SK-N-SH (cell line): ENCODE measurements at regions not wholly inside any gene's neighbourhood (a gene's known extent, or its start where the extent isn't known, plus 50 kb on each side); places are given as distances from the start of the nearest gene placed in this dataset.

Experiments used
- CTCF ChIA-PET: fragments of 300-600, 350-600 bp; formaldehyde crosslinking; extraction: SDS; loops from one replicate; lab custom pipeline; 2021; lab: Yijun Ruan, JAX
- POLR2A ChIA-PET: fragments of 350-600 bp; sonication (Branson Sonifier 250); formaldehyde crosslinking; extraction: SDS; loops from one replicate; lab custom pipeline; 2020; ENCODE audit warnings: antibody characterized with exemption, inconsistent platforms; lab: Yijun Ruan, JAX
- DNase-seq: peaks from one replicate; pipeline ENCODE4 v3.0.0; 2012
- H2AFZ ChIP-seq: fragments of 200-600 bp; sonication (generic); 2 replicates; pipeline ENCODE4 v1.8.1; 2016; ENCODE audit warnings: antibody characterized with exemption, mild to moderate bottlenecking, low read depth
- H3F3A ChIP-seq: fragments of 200-600 bp; sonication (generic); replicated peaks from 2 replicates; pipeline ENCODE3; 2016; ENCODE audit warnings: antibody characterized with exemption, mild to moderate bottlenecking; ENCODE audit not compliant: insufficient read depth
- H3K27ac ChIP-seq, 2 experiments: fragments of 200-500 bp in 1 of 2; fragments of 200-600 bp in 1 of 2; sonication (Bioruptor generic) in 1 of 2; sonication (generic), shearing (Covaris generic) in 1 of 2; 2 replicates each; pipeline versions ENCODE4 v1.5.1 to v1.6.1; 2014 to 2016; ENCODE audit warnings: low read depth in 2 of 2, inconsistent platforms in 1 of 2, low read length in 1 of 2, mild to moderate bottlenecking in 1 of 2, mixed read lengths in 1 of 2
- H3K27me3 ChIP-seq: fragments of 200-600 bp; sonication (generic), shearing (Covaris generic); 2 replicates; pipeline ENCODE4 v1.6.1; 2016; ENCODE audit warnings: mixed run types; ENCODE audit not compliant: insufficient read depth
- H3K36me3 ChIP-seq, 2 experiments: fragments of 200-500 bp in 1 of 2; fragments of 200-600 bp in 1 of 2; sonication (Bioruptor generic) in 1 of 2; sonication (generic) in 1 of 2; replicated peaks in 1 of 2; 2 replicates each; pipeline versions ENCODE3 to v1.5.1; 2014 to 2016; ENCODE audit warnings: low read length in 1 of 2, mild to moderate bottlenecking in 1 of 2; ENCODE audit not compliant: insufficient read depth in 2 of 2, control insufficient read depth in 1 of 2
- H3K4me1 ChIP-seq, 2 experiments: fragments of 200-500 bp in 1 of 2; fragments of 200-600 bp in 1 of 2; sonication (Bioruptor generic) in 1 of 2; sonication (generic), shearing (Covaris generic) in 1 of 2; 2 replicates each; pipeline versions ENCODE4 v1.5.1 to v1.6.1; 2014 to 2016; ENCODE audit warnings: low read depth in 1 of 2, low read length in 1 of 2, mixed run types in 1 of 2; ENCODE audit not compliant: insufficient read depth in 2 of 2, control insufficient read depth in 1 of 2
- H3K4me2 ChIP-seq: fragments of 200-600 bp; sonication (generic), shearing (Covaris generic); 2 replicates; pipeline ENCODE4 v1.6.1; 2017; ENCODE audit warnings: mixed run types
- H3K4me3 ChIP-seq, 2 experiments: fragments of 200-500 bp in 1 of 2; fragments of 200-600 bp in 1 of 2; sonication (Bioruptor generic) in 1 of 2; sonication (generic), shearing (Covaris generic) in 1 of 2; 2 replicates each; pipeline versions ENCODE4 v1.5.1 to v1.8.1; 2014 to 2016; ENCODE audit warnings: low read depth in 2 of 2, inconsistent platforms in 1 of 2, low read length in 1 of 2, mild to moderate bottlenecking in 1 of 2, mixed read lengths in 1 of 2, moderate library complexity in 1 of 2
- H3K79me2 ChIP-seq: fragments of 200-600 bp; sonication (generic); 2 replicates; pipeline ENCODE4 v1.8.1; 2017; ENCODE audit warnings: mild to moderate bottlenecking; ENCODE audit not compliant: insufficient read depth
- H3K9ac ChIP-seq: fragments of 200-600 bp; sonication (generic); 2 replicates; pipeline ENCODE4 v1.6.1; 2017; ENCODE audit warnings: mixed run types
- H3K9me2 ChIP-seq: fragments of 200-600 bp; sonication (generic); 2 replicates; pipeline ENCODE4 v1.6.1; 2017; ENCODE audit warnings: mixed run types
- H3K9me3 ChIP-seq: fragments of 200-600 bp; sonication (generic); 2 replicates; pipeline ENCODE4 v1.6.1; 2017; ENCODE audit warnings: mixed run types, mild to moderate bottlenecking, moderate library complexity
- H4K20me1 ChIP-seq: fragments of 200-600 bp; sonication (generic); 2 replicates; pipeline ENCODE4 v1.6.1; 2017; ENCODE audit warnings: mild to moderate bottlenecking, mixed run types; ENCODE audit not compliant: insufficient read depth
- EP300 ChIP-seq, 2 experiments: IDR thresholded peaks; 2 replicates each; pipeline versions ENCODE4 v1.4.0 to v1.6.1; 2012; ENCODE audit warnings: borderline replicate concordance in 1 of 2, low read depth in 1 of 2, low read length in 1 of 2
- FOSL2 ChIP-seq: IDR thresholded peaks from 2 replicates; pipeline ENCODE4 v1.4.0; 2012; ENCODE audit warnings: low read depth, mild to moderate bottlenecking, moderate library complexity, borderline replicate concordance
- FOXJ3 ChIP-seq: sonication (generic); formaldehyde crosslinking; IDR thresholded peaks from 2 replicates; pipeline ENCODE4 v1.5.1; 2020; ENCODE audit warnings: mild to moderate bottlenecking, missing genetic modification reagents
- FOXM1 ChIP-seq: IDR thresholded peaks from 2 replicates; pipeline ENCODE4 v1.4.0; 2012; ENCODE audit warnings: low read depth, mild to moderate bottlenecking
- MEF2A ChIP-seq: IDR thresholded peaks from 2 replicates; pipeline ENCODE4 v1.4.0; 2012; ENCODE audit warnings: low read depth, borderline replicate concordance
- NFIC ChIP-seq: IDR thresholded peaks from 2 replicates; pipeline ENCODE4 v1.4.0; 2012; ENCODE audit warnings: borderline replicate concordance
- NRF1 ChIP-seq: IDR thresholded peaks from 2 replicates; pipeline ENCODE4 v1.6.1; 2012; ENCODE audit warnings: low read depth, mild to moderate bottlenecking, low read length
- RFX5 ChIP-seq: IDR thresholded peaks from 2 replicates; pipeline ENCODE4 v1.6.1; 2012; ENCODE audit warnings: mild to moderate bottlenecking, improper control_type of control experiment, low read length
- RXRA ChIP-seq: IDR thresholded peaks from 2 replicates; pipeline ENCODE4 v1.4.0; 2012; ENCODE audit warnings: low read depth, mild to moderate bottlenecking, borderline replicate concordance
- WGBS: methylation state at CpG from one replicate; pipeline ENCODE4 v1.1.6; 2017; ENCODE audit warnings: low lambda C conversion rate; 5-methylcytosine and 5-hydroxymethylcytosine counted together
- TF ChIP-seq, protein P1 (sequence below): fragments of 150-350 bp; IDR thresholded peaks from 2 replicates; pipeline ENCODE4 v1.6.1; 2016; ENCODE audit warnings: mild to moderate bottlenecking, low read depth, low read length
- TF ChIP-seq, protein P2 (sequence below): IDR thresholded peaks from 2 replicates; pipeline ENCODE4 v1.4.0; 2012; ENCODE audit warnings: low read depth, borderline replicate concordance

DNA sequence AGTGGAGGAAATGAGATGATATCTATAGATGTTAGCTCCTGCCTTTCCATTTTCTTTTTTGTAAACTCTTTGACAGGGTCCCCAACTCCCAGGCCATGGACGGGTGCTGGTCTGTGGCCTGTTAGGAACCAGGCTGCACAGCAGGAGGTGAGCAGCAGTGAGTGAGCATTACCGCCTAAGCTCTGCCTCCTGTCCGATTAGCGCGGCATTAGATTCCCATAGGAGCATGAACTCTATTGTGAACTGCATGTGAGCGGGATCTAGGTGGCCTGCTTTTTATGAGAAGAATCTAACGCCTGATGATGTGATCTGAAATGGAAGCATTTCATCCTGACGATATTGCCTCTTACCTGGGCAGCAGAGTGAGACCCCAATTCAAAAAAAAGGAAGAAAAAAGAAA lies 56.8 kb upstream of the CHD2 start:
- Histone ChIP-seq H3K4me3 (no peak overlapping the region), H3K27me3 (no peaks in the 10 kb centered on the region), H3K4me2 (no peak overlapping the region), H3K36me3 (no peaks in the 10 kb centered on the region), H3K9me3 (no peaks in the 10 kb centered on the region), H3K9me2 (no peaks in the 10 kb centered on the region), H3K27ac (no peak overlapping the region), H3F3A (no peaks in the 10 kb centered on the region), H2AFZ (no peak overlapping the region), H3K4me1 (peaks cover 0 to 3% of the 10 kb centered on the region in 2 experiments; a peak in 1 of 4 replicates), H3K79me2 (no peaks in the 10 kb centered on the region), H3K9ac (no peak overlapping the region), H4K20me1 (no peaks in the 10 kb centered on the region)
- WGBS = 88% methylated on average over 8 of the region's 8 CpGs
- TF ChIP-seq RXRA (no peak), FOXM1 (no peak), FOSL2 (no peak), NRF1 (no peak), MEF2A (no peak), NFIC (no peak)
- TF ChIP-seq, protein P1, sequence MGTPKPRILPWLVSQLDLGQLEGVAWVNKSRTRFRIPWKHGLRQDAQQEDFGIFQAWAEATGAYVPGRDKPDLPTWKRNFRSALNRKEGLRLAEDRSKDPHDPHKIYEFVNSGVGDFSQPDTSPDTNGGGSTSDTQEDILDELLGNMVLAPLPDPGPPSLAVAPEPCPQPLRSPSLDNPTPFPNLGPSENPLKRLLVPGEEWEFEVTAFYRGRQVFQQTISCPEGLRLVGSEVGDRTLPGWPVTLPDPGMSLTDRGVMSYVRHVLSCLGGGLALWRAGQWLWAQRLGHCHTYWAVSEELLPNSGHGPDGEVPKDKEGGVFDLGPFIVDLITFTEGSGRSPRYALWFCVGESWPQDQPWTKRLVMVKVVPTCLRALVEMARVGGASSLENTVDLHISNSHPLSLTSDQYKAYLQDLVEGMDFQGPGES = no peak
- DNase-seq = no peak
- POLR2A ChIA-PET = no interaction called here
- CTCF ChIA-PET = interaction anchor here (0.6 to 0.9 kb wide), 2 partner anchors 9 to 12 kb away, joined by 3 read pairs; no protein-coding TSS in a partner anchor

DNA sequence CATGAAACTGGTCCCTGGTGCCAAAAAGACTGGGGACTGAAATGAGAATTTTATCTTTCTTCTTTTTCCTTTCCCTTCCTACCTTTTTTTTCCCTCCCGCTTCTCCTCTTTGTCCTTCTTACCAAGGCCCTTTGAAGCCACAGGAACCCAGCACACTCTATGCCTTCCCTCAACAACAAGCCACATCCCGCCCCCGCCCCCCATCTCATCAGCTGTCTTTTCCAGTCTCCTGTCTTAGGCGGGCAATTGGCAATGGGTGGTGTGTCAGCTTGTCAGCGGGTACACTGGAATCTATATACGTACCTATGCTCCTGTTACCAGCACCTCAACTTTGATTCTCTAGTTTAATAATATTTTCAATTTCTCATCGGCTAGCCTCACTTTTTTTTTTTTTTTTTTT lies 56.3 kb upstream of the CHD2 start:
- POLR2A ChIA-PET = no interaction called here
- Histone ChIP-seq H3K4me3 (no peak overlapping the region), H3K79me2 (no peaks in the 10 kb centered on the region), H4K20me1 (no peaks in the 10 kb centered on the region), H3F3A (no peaks in the 10 kb centered on the region), H3K9me3 (no peaks in the 10 kb centered on the region), H3K27me3 (no peaks in the 10 kb centered on the region), H3K4me2 (no peak overlapping the region), H3K9me2 (no peaks in the 10 kb centered on the region), H3K36me3 (no peaks in the 10 kb centered on the region), H3K27ac (no peak overlapping the region), H3K4me1 (peaks cover 0 to 3% of the 10 kb centered on the region in 2 experiments; a peak in 1 of 4 replicates), H2AFZ (no peak overlapping the region), H3K9ac (no peak overlapping the region)
- no peak for DNase-seq
- TF ChIP-seq RFX5 = no peak
- TF ChIP-seq EP300 (IDR thresholded peaks at IDR 0.05; ENCODE audit: borderline replicate concordance in 1 of 2, low read depth in 1 of 2, low read length in 1 of 2) = no peak
- TF ChIP-seq NFIC = no peak
- no peak for TF ChIP-seq FOXJ3 (CRISPR knock-in tag)
- CTCF ChIA-PET = interaction anchor here (0.6 to 0.9 kb wide), 2 partner anchors 9 to 12 kb away, joined by 3 read pairs; no protein-coding TSS in a partner anchor
- 95% methylated on average over 7 of the region's 7 CpGs for WGBS

DNA sequence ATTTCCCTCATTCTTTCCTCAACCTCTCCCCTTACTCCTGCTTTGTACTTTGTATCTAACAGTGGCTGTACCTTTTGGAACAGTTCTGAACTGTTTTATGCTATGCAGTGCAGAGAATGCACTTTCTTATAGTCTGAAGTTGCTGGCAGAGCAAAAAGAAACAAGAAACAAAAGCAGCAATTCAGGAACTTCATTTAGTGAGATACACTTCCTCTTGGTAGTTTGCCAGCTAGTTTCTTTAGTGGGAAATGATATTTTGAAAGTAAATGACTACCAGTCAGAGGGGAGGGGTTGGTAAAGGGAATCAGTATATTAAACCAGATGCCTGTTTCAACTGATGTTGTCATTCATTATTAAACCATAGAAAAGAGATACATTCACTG lies 55.0 kb upstream of the CHD2 start:
- H3K36me3 ChIP-seq = no peaks in the 10 kb centered on the region
- POLR2A ChIA-PET = no interaction called here
- H3K4me1 ChIP-seq = peaks cover 0 to 3% of the 10 kb centered on the region in 2 experiments; a peak in 1 of 4 replicates
- no peak for DNase-seq
- peak overlapping the region; percentile 58 for H2AFZ ChIP-seq
- 0 out of 2 replicates have a peak, but pooled peaks have one; percentile 13 for TF ChIP-seq FOXM1
- TF ChIP-seq, protein P2, sequence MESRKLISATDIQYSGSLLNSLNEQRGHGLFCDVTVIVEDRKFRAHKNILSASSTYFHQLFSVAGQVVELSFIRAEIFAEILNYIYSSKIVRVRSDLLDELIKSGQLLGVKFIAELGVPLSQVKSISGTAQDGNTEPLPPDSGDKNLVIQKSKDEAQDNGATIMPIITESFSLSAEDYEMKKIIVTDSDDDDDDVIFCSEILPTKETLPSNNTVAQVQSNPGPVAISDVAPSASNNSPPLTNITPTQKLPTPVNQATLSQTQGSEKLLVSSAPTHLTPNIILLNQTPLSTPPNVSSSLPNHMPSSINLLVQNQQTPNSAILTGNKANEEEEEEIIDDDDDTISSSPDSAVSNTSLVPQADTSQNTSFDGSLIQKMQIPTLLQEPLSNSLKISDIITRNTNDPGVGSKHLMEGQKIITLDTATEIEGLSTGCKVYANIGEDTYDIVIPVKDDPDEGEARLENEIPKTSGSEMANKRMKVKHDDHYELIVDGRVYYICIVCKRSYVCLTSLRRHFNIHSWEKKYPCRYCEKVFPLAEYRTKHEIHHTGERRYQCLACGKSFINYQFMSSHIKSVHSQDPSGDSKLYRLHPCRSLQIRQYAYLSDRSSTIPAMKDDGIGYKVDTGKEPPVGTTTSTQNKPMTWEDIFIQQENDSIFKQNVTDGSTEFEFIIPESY = no peak
- TF ChIP-seq, all 33 proteins: peak for 1
- Histone ChIP-seq H3K9me3 (no peaks in the 10 kb centered on the region), H3K79me2 (no peaks in the 10 kb centered on the region), H3K27me3 (no peaks in the 10 kb centered on the region), H3F3A (no peaks in the 10 kb centered on the region), H3K9ac (no peak overlapping the region), H3K4me3 (no peak overlapping the region), H3K9me2 (no peaks in the 10 kb centered on the region), H3K27ac (peak overlapping the region; percentile 26 to 61; a peak in 2 of 4 replicates), H3K4me2 (no peak overlapping the region), H4K20me1 (no peaks in the 10 kb centered on the region)
- CTCF ChIA-PET = no interaction called here
